HepG2 (cell line): ENCODE measurements at regions not wholly inside any gene's neighbourhood (a gene's known extent, or its start where the extent isn't known, plus 50 kb on each side); places are given as distances from the start of the nearest gene placed in this dataset.

Experiments
- ATAC-seq: fragments of 200-7000 bp; cut with Tn5 transposase; 3 replicates; pipeline ENCODE4 v1.9.1; 2020; ENCODE audit warnings: mild to moderate bottlenecking, moderate library complexity
- BruUV-seq: library from RNA; stranded (reverse); fragments of 400-500 nt; replicated peaks from 2 replicates; lab custom pipeline; 2021; lab: Mats Ljungman, UMichigan
- CTCF ChIA-PET: fragments of 300-600 bp; formaldehyde crosslinking; extraction: SDS; loops from one replicate; lab custom pipeline; 2021; ENCODE audit warnings: low total read pairs, inconsistent platforms, low intra/inter-chr PET ratio; lab: Yijun Ruan, JAX
- POLR2A ChIA-PET: fragments of 350-600 bp; sonication (Branson Sonifier 250); formaldehyde crosslinking; loops from one replicate; lab custom pipeline; 2020; ENCODE audit warnings: antibody characterized with exemption, inconsistent platforms; lab: Yijun Ruan, JAX
- DNase-seq: peaks from one replicate; pipeline ENCODE4 v3.0.0-alpha.2; 2015; ENCODE audit warnings: low spot score
- FAIRE-seq: peaks from 3 replicates; lab custom pipeline; 2011; peaks lifted over from hg19 to GRCh38; lab: Jason Lieb, UNC
- H2AFZ ChIP-seq: one replicate; pipeline ENCODE4 v1.6.1; 2011; ENCODE audit warnings: low read length, inconsistent platforms
- H3K27ac ChIP-seq: fragments of 300-600 bp; 3 replicates; pipeline ENCODE4 v1.8.0; 2011; ENCODE audit warnings: mixed run types, mild to moderate bottlenecking, mixed read lengths, low read length, inconsistent platforms; ENCODE audit not compliant: insufficient read depth; ENCODE audit errors: extremely low read length
- H3K27me3 ChIP-seq, 2 experiments: fragments of 200-600 bp in 1 of 2; 2 replicates in 1 of 2; 3 replicates in 1 of 2; pipeline versions ENCODE4 v1.6.0 to v1.8.0; 2011; ENCODE audit warnings: low read length in 2 of 2, mild to moderate bottlenecking in 2 of 2, moderate library complexity in 2 of 2, inconsistent platforms in 1 of 2; ENCODE audit not compliant: insufficient read depth in 2 of 2, control insufficient read depth in 1 of 2
- H3K36me3 ChIP-seq, 2 experiments: fragments of 200-600 bp in 1 of 2; replicated peaks in 1 of 2; 2 replicates in 1 of 2; 3 replicates in 1 of 2; pipeline versions ENCODE4 v1.5.1 to v1.8.0; 2011; ENCODE audit warnings: low read length in 2 of 2, inconsistent platforms in 1 of 2; ENCODE audit not compliant: insufficient read depth in 2 of 2, control insufficient read depth in 1 of 2
- H3K4me1 ChIP-seq: 2 replicates; pipeline ENCODE4 v1.5.1; 2012; ENCODE audit warnings: low read length, inconsistent platforms; ENCODE audit not compliant: insufficient read depth
- H3K4me2 ChIP-seq: 2 replicates; pipeline ENCODE4 v1.6.0; 2011; ENCODE audit warnings: low read depth, low read length, inconsistent platforms
- H3K4me3 ChIP-seq, 3 experiments: fragments of 200-600 bp in 1 of 3; sonication (generic), shearing (Covaris generic) in 1 of 3; replicated peaks in 1 of 3; 2 replicates each; pipeline ENCODE4 v1.5.1; 2011 to 2016; ENCODE audit warnings: low read length in 3 of 3, inconsistent platforms in 2 of 3, low read depth in 2 of 3, mild to moderate bottlenecking in 2 of 3, control low read depth in 1 of 3, mixed read lengths in 1 of 3; ENCODE audit not compliant: insufficient read depth in 1 of 3
- H3K79me2 ChIP-seq: one replicate; pipeline ENCODE4 v1.6.1; 2011; ENCODE audit warnings: low read length, inconsistent platforms; ENCODE audit not compliant: insufficient read depth
- H3K9ac ChIP-seq: 2 replicates; pipeline ENCODE4 v1.6.0; 2011; ENCODE audit warnings: mild to moderate bottlenecking, low read depth, low read length, inconsistent platforms; ENCODE audit not compliant: insufficient read depth
- H3K9me3 ChIP-seq: 2 replicates; pipeline ENCODE4 v1.5.1; 2012; ENCODE audit warnings: mild to moderate bottlenecking, low read length
- H4K20me1 ChIP-seq: 2 replicates; pipeline ENCODE4 v1.6.0; 2011; ENCODE audit warnings: inconsistent platforms, mild to moderate bottlenecking, low read length, moderate library complexity; ENCODE audit not compliant: insufficient read depth
- ARHGAP35 ChIP-seq: sonication (generic); formaldehyde crosslinking; IDR thresholded peaks from 2 replicates; pipeline ENCODE4 v1.9.0; 2022; ENCODE audit warnings: mild to moderate bottlenecking, inconsistent platforms, moderate library complexity, missing genetic modification reagents, borderline replicate concordance
- FOXK1 ChIP-seq: sonication (generic); formaldehyde crosslinking; IDR thresholded peaks from 2 replicates; pipeline ENCODE4 v1.4.0; 2020; ENCODE audit warnings: low read depth, missing genetic modification reagents, borderline replicate concordance
- MAX ChIP-seq: IDR thresholded peaks from 2 replicates; pipeline ENCODE4 v1.6.1; 2012; ENCODE audit warnings: inconsistent platforms
- NCOA2 ChIP-seq: sonication (generic); formaldehyde crosslinking; IDR thresholded peaks from 2 replicates; pipeline ENCODE4 v1.8.0; 2022; ENCODE audit warnings: inconsistent platforms
- NCOR1 ChIP-seq: fragments of 200-600 bp; sonication (generic); IDR thresholded peaks from 2 replicates; pipeline ENCODE4 v1.7.0; 2017; ENCODE audit warnings: antibody characterized with exemption, low read length, borderline replicate concordance
- NFE2 ChIP-seq: sonication (generic); formaldehyde crosslinking; IDR thresholded peaks from 2 replicates; pipeline ENCODE4 v1.4.0; 2020; ENCODE audit warnings: missing genetic modification reagents
- NR1H2 ChIP-seq: sonication (generic); formaldehyde crosslinking; IDR thresholded peaks from 2 replicates; pipeline ENCODE4 v1.8.1; 2022; ENCODE audit warnings: low read depth, missing genetic modification reagents, borderline replicate concordance
- POGK ChIP-seq: sonication (generic); formaldehyde crosslinking; conservative IDR thresholded peaks from 2 replicates; pipeline ENCODE4 v1.8.0; 2022; ENCODE audit warnings: mild to moderate bottlenecking, moderate library complexity, missing genetic modification reagents
- ZBTB4 ChIP-seq: sonication (generic); formaldehyde crosslinking; IDR thresholded peaks from 2 replicates; pipeline ENCODE4 v1.4.0; 2020; ENCODE audit warnings: missing genetic modification reagents, mild to moderate bottlenecking, borderline replicate concordance
- ZFAT ChIP-seq: sonication (generic); formaldehyde crosslinking; conservative IDR thresholded peaks from 2 replicates; pipeline ENCODE4 v1.8.1; 2023; ENCODE audit warnings: missing genetic modification reagents, inconsistent platforms
- ZNF10 ChIP-seq: sonication (generic); formaldehyde crosslinking; IDR thresholded peaks from 2 replicates; pipeline ENCODE4 v1.4.0; 2020; ENCODE audit warnings: mild to moderate bottlenecking, low read depth, missing genetic modification reagents, borderline replicate concordance
- ZNF451 ChIP-seq: sonication (generic); formaldehyde crosslinking; IDR thresholded peaks from 2 replicates; pipeline ENCODE4 v1.5.0; 2020; ENCODE audit warnings: mild to moderate bottlenecking, missing genetic modification reagents
- ZNF562 ChIP-seq: sonication (generic); formaldehyde crosslinking; IDR thresholded peaks from 2 replicates; pipeline ENCODE4 v1.8.0; 2022; ENCODE audit warnings: missing genetic modification reagents, borderline replicate concordance
- ZNF83 ChIP-seq: sonication (generic); formaldehyde crosslinking; IDR thresholded peaks from 2 replicates; pipeline ENCODE4 v1.4.0; 2020; ENCODE audit warnings: missing genetic modification reagents, mild to moderate bottlenecking, borderline replicate concordance
- ZSCAN20 ChIP-seq: sonication (generic); formaldehyde crosslinking; IDR thresholded peaks from 2 replicates; pipeline ENCODE4 v1.4.0; 2020; ENCODE audit warnings: missing genetic modification reagents, mild to moderate bottlenecking, borderline replicate concordance
- in situ Hi-C: cut with HindIII; loops from 2 replicates; pipeline ENCODE4 v1.10.0; 2017; ENCODE audit warnings: low pct_unique_long_range_greater_than_20kb; ENCODE audit not compliant: extremely low pct_ligation_motif_present
- intact Hi-C: fragments of 100-400 bp; cut with micrococcal nuclease; formaldehyde crosslinking; loops from one replicate; pipeline ENCODE4 v1.10.0; 2022; ENCODE audit not compliant: unreplicated experiment
- TF ChIP-seq, protein P1 (sequence below): sonication (generic); formaldehyde crosslinking; IDR thresholded peaks from 2 replicates; pipeline ENCODE4 v1.4.0; 2020; ENCODE audit warnings: mild to moderate bottlenecking, missing genetic modification reagents

GRCh38 chr4:111178231-111178630 lies 555.4 kb upstream of the PITX2 start:
- H3K27ac ChIP-seq: no peak overlapping the region
- DNase-seq (no peak), ATAC-seq (no peak), FAIRE-seq (no peak)
- H3K36me3 ChIP-seq: no peaks in the 10 kb centered on the region
- no peak overlapping the region for H3K9ac ChIP-seq
- H3K4me3 ChIP-seq: no peak overlapping the region
- in situ Hi-C loops: no loop called here
- H3K79me2 ChIP-seq: no peaks in the 10 kb centered on the region
- no peaks in the 10 kb centered on the region for H3K4me1 ChIP-seq
- no peaks in the 10 kb centered on the region for H4K20me1 ChIP-seq
- no peak overlapping the region for H3K4me2 ChIP-seq
- H3K27me3 ChIP-seq: no peaks in the 10 kb centered on the region
- intact Hi-C loops: no loop called here
- H2AFZ ChIP-seq: no peak overlapping the region
- ChIA-PET POLR2A (no interaction called here), CTCF (no interaction called here)
- BruUV-seq: no TSS peak
- peaks cover 8% of the 10 kb centered on the region for H3K9me3 ChIP-seq
- TF ChIP-seq POGK (CRISPR knock-in tag) (no peak), ZSCAN20 (CRISPR knock-in tag) (no peak), MAX (no peak), ZBTB4 (CRISPR knock-in tag) (no peak), NCOR1 (no peak), ZFAT (CRISPR knock-in tag) (no peak), ZNF83 (CRISPR knock-in tag) (no peak), NCOA2 (CRISPR knock-in tag) (no peak), NR1H2 (no peak), ARHGAP35 (no peak), ZNF10 (CRISPR knock-in tag) (no peak), ZNF451 (no peak), ZNF562 (CRISPR knock-in tag) (no peak), NFE2 (no peak), FOXK1 (CRISPR knock-in tag) (no peak)
- TF ChIP-seq, protein P1, sequence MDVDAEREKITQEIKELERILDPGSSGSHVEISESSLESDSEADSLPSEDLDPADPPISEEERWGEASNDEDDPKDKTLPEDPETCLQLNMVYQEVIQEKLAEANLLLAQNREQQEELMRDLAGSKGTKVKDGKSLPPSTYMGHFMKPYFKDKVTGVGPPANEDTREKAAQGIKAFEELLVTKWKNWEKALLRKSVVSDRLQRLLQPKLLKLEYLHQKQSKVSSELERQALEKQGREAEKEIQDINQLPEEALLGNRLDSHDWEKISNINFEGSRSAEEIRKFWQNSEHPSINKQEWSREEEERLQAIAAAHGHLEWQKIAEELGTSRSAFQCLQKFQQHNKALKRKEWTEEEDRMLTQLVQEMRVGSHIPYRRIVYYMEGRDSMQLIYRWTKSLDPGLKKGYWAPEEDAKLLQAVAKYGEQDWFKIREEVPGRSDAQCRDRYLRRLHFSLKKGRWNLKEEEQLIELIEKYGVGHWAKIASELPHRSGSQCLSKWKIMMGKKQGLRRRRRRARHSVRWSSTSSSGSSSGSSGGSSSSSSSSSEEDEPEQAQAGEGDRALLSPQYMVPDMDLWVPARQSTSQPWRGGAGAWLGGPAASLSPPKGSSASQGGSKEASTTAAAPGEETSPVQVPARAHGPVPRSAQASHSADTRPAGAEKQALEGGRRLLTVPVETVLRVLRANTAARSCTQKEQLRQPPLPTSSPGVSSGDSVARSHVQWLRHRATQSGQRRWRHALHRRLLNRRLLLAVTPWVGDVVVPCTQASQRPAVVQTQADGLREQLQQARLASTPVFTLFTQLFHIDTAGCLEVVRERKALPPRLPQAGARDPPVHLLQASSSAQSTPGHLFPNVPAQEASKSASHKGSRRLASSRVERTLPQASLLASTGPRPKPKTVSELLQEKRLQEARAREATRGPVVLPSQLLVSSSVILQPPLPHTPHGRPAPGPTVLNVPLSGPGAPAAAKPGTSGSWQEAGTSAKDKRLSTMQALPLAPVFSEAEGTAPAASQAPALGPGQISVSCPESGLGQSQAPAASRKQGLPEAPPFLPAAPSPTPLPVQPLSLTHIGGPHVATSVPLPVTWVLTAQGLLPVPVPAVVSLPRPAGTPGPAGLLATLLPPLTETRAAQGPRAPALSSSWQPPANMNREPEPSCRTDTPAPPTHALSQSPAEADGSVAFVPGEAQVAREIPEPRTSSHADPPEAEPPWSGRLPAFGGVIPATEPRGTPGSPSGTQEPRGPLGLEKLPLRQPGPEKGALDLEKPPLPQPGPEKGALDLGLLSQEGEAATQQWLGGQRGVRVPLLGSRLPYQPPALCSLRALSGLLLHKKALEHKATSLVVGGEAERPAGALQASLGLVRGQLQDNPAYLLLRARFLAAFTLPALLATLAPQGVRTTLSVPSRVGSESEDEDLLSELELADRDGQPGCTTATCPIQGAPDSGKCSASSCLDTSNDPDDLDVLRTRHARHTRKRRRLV: no peak
